SJCRH30 (cell line): ENCODE measurements at regions not wholly inside any gene's neighbourhood (a gene's known extent, or its start where the extent isn't known, plus 50 kb on each side); places are given as distances from the start of the nearest gene placed in this dataset.

Source experiments
- DNase-seq, 2 experiments: peaks; one replicate each; pipeline ENCODE4 v3.0.0-alpha.2; 2015 to 2020
- H3K27ac ChIP-seq: fragments of 250-450 bp; sonication (Bioruptor Pico); 2 replicates; pipeline ENCODE4 v1.5.1; 2020; ENCODE audit warnings: mild to moderate bottlenecking, moderate library complexity
- H3K27me3 ChIP-seq: fragments of 250-450 bp; sonication (Bioruptor Pico); 2 replicates; pipeline ENCODE4 v1.5.1; 2020; ENCODE audit warnings: mild to moderate bottlenecking, moderate library complexity
- H3K36me3 ChIP-seq: fragments of 250-450 bp; sonication (Bioruptor Pico); 2 replicates; pipeline ENCODE4 v1.5.1; 2020; ENCODE audit warnings: mild to moderate bottlenecking, moderate library complexity
- H3K4me1 ChIP-seq: fragments of 250-450 bp; sonication (Bioruptor Pico); 2 replicates; pipeline ENCODE4 v1.5.1; 2020; ENCODE audit warnings: mild to moderate bottlenecking, moderate library complexity
- H3K4me3 ChIP-seq: fragments of 250-450 bp; sonication (Bioruptor Pico); 2 replicates; pipeline ENCODE4 v1.5.1; 2020; ENCODE audit warnings: mild to moderate bottlenecking, moderate library complexity
- H3K9me3 ChIP-seq: fragments of 250-450 bp; sonication (Bioruptor Pico); replicated peaks from 2 replicates; pipeline ENCODE4 v1.5.1; 2020; ENCODE audit warnings: mild to moderate bottlenecking, moderate library complexity

DNA sequence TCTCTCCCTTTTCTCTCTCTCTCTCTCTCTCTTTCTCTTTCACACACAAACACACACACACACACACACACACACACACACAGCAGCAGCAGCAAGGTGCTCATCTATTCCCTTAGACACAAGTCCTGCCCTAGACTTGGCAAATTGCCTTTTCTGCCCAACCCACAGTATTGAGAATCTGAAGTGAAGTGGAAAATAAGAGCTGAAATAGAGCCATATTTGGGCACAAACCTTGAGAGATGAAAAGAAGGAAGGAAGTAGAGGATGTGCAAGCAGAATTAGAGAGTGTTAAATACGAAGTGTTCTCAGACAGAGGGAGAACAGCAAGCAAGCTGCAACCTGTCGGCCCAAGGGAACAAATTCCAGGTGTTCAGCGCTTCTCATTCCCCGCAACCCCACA lies 557.5 kb upstream of the NOX3 start:
- Histone ChIP-seq H3K36me3 (no peaks in the 10 kb centered on the region), H3K4me1 (no peaks in the 10 kb centered on the region), H3K27ac (no peak overlapping the region), H3K9me3 (no peaks in the 10 kb centered on the region), H3K4me3 (no peak overlapping the region), H3K27me3 (no peaks in the 10 kb centered on the region)
- DNase-seq = no peak

DNA sequence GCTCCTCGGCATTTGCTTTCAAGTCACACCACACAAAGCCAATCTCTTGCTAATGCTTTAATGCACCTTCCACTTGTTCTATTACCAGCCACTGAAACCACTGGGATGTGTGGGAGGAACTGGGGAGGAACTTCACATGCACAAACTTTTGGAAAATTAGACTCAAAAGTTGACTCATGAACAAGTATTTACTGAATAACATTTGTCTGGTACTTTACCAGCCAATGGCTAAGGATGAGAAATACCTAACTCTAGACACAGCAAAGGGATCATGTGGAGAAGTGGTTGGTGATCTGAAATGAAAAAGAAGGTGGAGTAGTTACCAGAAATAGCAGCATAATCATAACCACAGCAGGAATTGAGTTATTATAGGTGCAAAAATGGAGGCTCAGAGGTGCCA lies 554.0 kb upstream of the NOX3 start:
- H3K27ac ChIP-seq = no peak overlapping the region
- no peaks in the 10 kb centered on the region for H3K9me3 ChIP-seq
- H3K4me3 ChIP-seq = no peak overlapping the region
- no peak for DNase-seq
- H3K27me3 ChIP-seq = no peaks in the 10 kb centered on the region
- no peaks in the 10 kb centered on the region for H3K4me1 ChIP-seq
- H3K36me3 ChIP-seq = no peaks in the 10 kb centered on the region

DNA sequence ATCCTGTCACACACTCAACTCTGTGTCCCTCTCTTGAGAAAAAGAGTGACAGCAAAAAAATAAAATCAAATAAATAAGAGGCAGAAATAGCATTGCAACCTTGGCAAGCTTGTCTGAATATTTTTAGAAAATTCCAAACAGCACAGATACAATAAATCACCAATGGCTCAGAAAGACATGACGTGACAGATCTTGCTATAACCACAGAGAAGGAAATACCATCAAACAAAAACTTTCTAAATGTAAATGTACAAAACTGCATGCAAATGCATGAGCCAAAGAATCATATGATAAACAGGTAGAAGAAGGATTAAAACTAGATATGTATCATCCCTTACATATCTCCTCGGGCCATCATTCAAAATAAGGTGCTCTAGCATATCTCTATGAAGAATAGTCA lies 549.2 kb upstream of the NOX3 start:
- no peaks in the 10 kb centered on the region for H3K4me1 ChIP-seq
- no peak for DNase-seq
- H3K9me3 ChIP-seq = no peaks in the 10 kb centered on the region
- H3K36me3 ChIP-seq = no peaks in the 10 kb centered on the region
- H3K27me3 ChIP-seq = no peaks in the 10 kb centered on the region
- H3K4me3 ChIP-seq = no peak overlapping the region
- H3K27ac ChIP-seq = no peak overlapping the region

DNA sequence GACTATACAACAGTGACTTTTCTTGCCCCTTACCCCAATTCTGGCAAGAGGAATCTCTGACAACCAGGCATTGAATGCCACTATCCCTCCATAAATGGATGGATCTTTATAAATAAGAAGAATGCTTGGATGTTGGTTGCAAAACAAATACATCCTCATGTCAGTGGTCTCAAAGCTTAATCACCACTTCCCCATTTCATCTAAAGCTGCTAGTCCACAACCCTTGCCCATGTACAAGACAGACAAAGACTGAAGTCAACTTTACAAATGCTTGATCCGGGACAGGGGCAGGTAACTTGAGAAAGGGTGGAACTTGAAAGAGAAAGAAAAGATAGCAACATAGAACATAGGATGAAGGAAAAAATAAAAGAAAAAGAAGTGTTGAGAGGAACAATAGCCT lies 540.5 kb upstream of the NOX3 start:
- DNase-seq = no peak
- H3K27ac ChIP-seq = no peak overlapping the region
- no peak overlapping the region for H3K4me3 ChIP-seq
- H3K4me1 ChIP-seq = no peaks in the 10 kb centered on the region
- H3K36me3 ChIP-seq = no peaks in the 10 kb centered on the region
- H3K9me3 ChIP-seq = no peaks in the 10 kb centered on the region
- no peaks in the 10 kb centered on the region for H3K27me3 ChIP-seq

DNA sequence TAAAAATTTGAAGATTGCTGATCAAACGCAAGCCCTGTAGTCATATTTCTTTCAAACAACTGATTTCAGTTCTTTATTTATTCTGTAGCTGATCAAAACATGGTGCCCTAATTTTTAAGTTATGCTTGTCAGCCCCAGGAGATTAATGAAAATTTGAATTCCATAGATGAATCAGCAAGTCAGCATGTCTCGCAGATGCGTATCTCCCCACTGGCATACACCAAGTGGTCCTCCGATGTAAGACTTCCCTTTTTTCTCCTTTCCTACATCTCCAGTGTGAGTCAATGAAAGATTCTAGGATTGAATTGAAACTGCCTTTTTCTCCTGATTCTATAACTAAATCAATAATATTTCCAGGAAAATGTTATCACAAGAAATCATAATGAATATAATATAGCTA lies 539.6 kb upstream of the NOX3 start:
- Histone ChIP-seq H3K27ac (no peak overlapping the region), H3K4me1 (no peaks in the 10 kb centered on the region), H3K4me3 (no peak overlapping the region), H3K36me3 (no peaks in the 10 kb centered on the region), H3K27me3 (no peaks in the 10 kb centered on the region), H3K9me3 (no peaks in the 10 kb centered on the region)
- DNase-seq = no peak

DNA sequence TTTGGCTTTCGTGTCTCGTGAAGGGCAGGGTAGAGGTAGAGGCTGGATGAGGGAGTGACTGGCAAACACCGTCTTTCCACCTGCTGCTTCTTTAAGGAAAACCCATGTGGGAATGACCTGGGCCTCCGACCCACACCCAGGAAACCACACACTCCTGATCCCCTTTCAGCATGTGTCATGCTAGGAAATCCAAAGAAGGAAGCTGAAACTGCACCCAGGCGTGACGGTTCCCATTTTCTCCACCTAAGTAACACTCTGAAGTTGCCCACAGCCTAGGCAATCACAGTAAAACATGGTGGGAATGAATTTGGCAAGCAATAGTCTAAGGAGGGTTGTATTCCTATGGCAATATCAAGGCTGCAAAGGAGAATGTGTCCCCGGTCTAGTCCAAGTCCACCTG lies 538.4 kb upstream of the NOX3 start:
- Histone ChIP-seq H3K27ac (no peak overlapping the region), H3K9me3 (no peaks in the 10 kb centered on the region), H3K4me3 (no peak overlapping the region), H3K27me3 (no peaks in the 10 kb centered on the region), H3K4me1 (no peaks in the 10 kb centered on the region), H3K36me3 (no peaks in the 10 kb centered on the region)
- DNase-seq = no peak

DNA sequence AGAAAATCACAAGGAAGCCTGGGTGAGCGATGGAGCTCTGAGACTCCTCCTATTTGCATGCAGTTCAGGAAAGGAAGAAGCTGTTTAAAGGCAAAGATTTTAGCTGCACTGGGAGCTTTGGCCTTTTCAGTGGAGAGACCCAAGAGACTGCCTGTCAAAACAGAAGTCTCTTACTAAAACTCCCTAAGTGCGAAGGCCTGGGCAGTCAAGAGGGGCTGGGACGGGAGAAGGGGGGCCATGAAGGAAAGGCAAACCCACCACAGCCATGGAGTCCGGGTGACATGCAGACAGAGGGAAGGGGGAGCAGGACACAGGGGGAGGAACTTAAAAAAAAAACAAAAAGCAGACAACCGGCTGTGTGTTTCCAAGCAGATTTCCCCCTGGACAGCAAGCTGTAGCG lies 537.6 kb upstream of the NOX3 start:
- DNase-seq = no peak
- Histone ChIP-seq H3K4me1 (no peaks in the 10 kb centered on the region), H3K27me3 (no peaks in the 10 kb centered on the region), H3K27ac (no peak overlapping the region), H3K36me3 (no peaks in the 10 kb centered on the region), H3K4me3 (no peak overlapping the region), H3K9me3 (no peaks in the 10 kb centered on the region)

DNA sequence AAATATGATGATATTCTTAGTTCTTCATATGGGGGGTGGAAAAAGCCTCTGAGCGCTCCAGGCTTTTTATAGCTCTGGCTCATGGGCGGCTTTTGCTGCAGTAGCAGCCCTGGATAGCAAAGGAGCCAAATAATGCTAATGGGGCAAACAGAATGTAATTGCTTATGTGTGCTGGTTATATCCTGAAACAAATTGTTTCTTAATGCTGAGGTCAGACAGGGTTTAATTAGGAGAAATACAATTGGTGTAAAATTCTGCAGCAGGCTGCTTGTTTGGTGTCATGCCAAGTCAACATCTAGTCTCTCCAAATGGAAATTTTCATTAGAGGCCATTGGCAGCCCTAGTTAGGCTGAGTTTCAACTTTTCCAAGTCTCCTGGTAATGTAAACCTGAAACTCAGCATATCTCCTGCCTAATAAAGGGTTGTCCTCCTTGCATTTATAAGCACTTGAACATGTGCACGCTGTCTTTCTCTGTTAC lies 530.1 kb upstream of the NOX3 start:
- DNase-seq = no peak
- Histone ChIP-seq H3K27ac (no peak overlapping the region), H3K9me3 (no peaks in the 10 kb centered on the region), H3K4me1 (no peaks in the 10 kb centered on the region), H3K4me3 (no peak overlapping the region), H3K36me3 (no peaks in the 10 kb centered on the region), H3K27me3 (no peaks in the 10 kb centered on the region)

DNA sequence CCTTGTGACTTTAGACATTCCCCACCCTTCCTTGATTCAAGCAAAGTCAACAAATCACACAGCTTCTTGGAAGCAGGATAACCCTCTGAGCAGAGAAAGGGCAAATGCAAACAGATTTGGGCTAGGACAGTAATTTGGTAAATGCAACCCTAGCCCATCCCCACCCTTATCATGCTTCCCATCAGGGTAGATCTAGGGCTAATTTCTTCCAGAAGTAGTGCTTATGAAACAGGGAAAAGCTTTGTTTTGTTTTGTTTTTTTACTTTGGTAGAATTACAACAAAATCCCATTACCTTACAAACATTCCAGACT lies 525.1 kb upstream of the NOX3 start:
- no peaks in the 10 kb centered on the region for H3K27me3 ChIP-seq
- H3K4me1 ChIP-seq = no peaks in the 10 kb centered on the region
- H3K36me3 ChIP-seq = no peaks in the 10 kb centered on the region
- H3K9me3 ChIP-seq = no peaks in the 10 kb centered on the region
- H3K27ac ChIP-seq = no peak overlapping the region
- no peak for DNase-seq
- H3K4me3 ChIP-seq = no peak overlapping the region

DNA sequence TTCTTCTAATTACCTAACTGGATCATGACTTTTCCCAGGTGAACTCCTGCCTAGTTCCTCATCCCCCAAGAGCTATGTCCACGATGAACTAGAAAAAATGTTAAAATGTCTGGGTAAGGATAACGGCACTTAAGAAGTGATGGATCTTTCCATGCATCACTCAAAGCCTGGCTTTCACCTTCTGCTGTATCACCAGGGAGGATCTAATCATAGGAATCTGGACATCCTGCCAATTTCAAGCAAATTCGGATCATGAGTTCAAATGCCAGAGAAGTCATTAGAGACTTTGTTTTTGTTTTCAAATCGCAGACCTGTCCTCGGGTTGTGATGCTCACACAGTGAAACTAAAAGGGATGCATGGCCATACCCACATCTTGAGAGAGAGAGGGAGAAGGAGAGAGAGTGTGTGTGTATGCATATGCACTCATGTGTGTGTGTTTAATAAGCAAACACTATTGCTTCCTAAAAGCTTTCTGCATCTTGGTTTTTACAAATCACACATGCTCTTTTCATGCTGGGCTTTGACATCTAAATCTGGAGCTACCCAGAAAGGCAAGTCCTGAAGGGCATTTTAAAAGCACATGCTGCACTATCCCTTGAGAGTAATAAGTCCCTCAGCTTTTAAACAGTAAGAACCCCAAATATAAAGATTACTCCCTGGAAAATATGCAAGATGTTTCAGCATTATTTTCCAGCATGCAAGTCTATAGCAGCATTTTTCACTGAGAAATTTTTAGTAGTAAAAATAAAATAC lies 524.6 kb upstream of the NOX3 start:
- no peak overlapping the region for H3K4me3 ChIP-seq

DNA sequence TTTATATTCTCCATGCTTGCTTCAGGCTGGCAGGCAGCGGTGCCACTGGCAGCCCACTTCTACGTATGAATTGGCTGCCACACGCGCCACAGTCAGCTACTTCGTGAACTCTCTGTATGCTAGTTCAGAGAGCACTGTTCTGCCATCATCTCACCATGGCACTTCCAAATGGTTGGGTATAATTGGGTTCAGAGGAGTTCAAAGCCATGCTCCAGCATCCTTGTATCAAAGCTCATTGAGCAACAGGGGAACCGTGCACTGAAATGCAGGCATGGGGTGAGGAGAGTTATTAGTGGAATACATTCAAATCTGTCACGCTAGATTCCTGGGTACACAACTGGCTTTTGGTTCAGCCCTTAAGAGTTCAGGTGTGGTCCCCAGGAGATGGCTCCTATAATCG lies 519.9 kb upstream of the NOX3 start:
- no peaks in the 10 kb centered on the region for H3K4me1 ChIP-seq
- H3K27me3 ChIP-seq = no peaks in the 10 kb centered on the region
- DNase-seq = no peak
- no peaks in the 10 kb centered on the region for H3K36me3 ChIP-seq
- no peak overlapping the region for H3K27ac ChIP-seq
- no peak overlapping the region for H3K4me3 ChIP-seq
- H3K9me3 ChIP-seq = no peaks in the 10 kb centered on the region

More for the DNA sequence above, 524.6 kb upstream of the NOX3 start:
- H3K36me3 ChIP-seq = no peaks in the 10 kb centered on the region
- no peaks in the 10 kb centered on the region for H3K9me3 ChIP-seq
- H3K4me1 ChIP-seq = no peaks in the 10 kb centered on the region
- H3K27ac ChIP-seq = no peak overlapping the region
- H3K27me3 ChIP-seq = no peaks in the 10 kb centered on the region
- no peak for DNase-seq

DNA sequence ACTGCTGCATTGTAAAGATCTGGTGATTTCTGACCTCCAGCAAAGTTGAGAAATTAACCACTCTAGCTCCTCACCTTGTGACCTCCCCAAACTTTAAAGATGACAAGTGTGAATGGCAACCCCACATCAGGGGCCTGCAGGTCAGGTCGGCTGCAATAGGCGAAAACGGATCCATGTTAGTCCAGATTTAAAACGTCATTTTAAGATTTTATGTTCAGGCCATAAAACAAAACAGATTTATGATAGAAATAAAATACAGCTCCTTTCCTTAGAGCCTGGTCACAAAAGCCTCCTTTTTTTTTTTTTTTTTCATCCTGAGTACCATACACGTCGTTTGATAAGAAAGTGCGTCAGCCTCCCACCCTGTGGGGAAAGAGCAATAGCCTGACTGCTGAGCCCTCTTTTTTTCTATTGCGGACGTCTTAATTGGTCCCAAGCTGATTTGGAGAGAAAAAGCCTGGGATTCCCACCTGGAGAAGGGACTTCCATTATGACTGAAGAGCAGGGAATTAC lies 519.2 kb upstream of the NOX3 start:
- Histone ChIP-seq H3K36me3 (no peaks in the 10 kb centered on the region), H3K4me1 (no peaks in the 10 kb centered on the region), H3K27ac (no peak overlapping the region), H3K9me3 (no peaks in the 10 kb centered on the region), H3K4me3 (no peak overlapping the region), H3K27me3 (no peaks in the 10 kb centered on the region)
- no peak for DNase-seq

DNA sequence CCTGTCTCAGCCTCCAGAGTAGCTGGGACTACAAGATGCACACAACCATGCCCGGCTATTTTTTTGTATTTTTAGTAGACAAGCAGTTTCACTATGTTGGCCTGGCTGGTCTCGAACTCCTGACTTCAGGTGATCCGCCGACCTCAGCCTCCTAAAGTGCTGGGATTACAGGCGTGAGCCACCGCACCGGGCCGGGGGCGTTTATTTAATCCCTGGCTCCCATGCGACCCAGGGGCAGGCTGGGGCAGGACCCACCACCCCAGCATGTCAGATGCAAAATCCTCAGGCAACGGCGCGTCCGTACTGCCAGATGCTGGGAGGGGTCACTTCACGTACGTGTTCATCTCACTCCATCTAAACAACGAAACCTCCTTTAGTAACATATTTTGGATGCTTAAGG lies 518.7 kb upstream of the NOX3 start:
- DNase-seq = no peak
- no peak overlapping the region for H3K27ac ChIP-seq
- H3K4me3 ChIP-seq = no peak overlapping the region
- H3K36me3 ChIP-seq = no peaks in the 10 kb centered on the region
- H3K4me1 ChIP-seq = no peaks in the 10 kb centered on the region
- no peaks in the 10 kb centered on the region for H3K27me3 ChIP-seq
- H3K9me3 ChIP-seq = no peaks in the 10 kb centered on the region

DNA sequence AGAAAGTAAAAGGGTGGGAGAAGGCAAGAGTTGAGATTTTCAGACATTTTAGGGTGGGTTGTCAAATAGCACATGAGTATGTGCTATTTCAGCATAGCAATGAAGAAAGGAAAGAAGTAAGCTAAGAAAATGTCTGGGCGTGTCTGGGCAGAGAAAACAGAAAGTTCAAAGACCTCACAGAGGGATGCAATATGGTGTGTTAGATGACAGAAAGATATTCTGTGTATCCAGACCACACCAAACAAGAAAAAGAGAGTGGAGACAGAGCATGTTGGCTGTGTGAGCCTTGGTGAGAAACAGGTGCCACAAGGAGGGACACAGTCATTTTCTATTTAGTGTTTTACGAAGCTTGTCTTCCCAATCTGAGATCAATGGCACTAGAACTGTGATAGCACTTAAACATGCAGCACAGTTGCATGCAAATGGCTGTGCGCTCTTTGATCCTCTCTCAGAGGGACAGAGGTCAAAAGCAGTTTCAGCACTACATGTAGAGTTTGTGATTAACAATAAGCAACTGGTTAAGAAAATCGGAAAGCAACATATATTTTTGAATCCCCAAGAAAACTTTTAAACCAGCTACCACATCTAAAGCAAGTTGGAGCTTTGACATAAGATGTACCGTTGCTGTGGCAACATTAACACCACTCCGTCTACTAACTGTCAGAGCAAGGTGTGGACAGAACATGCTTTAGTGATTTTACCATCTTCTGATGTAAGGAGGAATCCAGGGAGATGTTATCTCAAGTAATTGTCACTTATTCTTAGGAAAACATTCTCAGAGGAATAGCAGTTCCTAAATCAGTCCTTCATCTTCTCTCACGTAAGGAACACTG lies 515.5 kb upstream of the NOX3 start:
- Histone ChIP-seq H3K36me3 (no peaks in the 10 kb centered on the region), H3K9me3 (no peaks in the 10 kb centered on the region), H3K4me1 (no peaks in the 10 kb centered on the region), H3K27ac (no peak overlapping the region), H3K4me3 (no peak overlapping the region), H3K27me3 (no peaks in the 10 kb centered on the region)
- no peak for DNase-seq

DNA sequence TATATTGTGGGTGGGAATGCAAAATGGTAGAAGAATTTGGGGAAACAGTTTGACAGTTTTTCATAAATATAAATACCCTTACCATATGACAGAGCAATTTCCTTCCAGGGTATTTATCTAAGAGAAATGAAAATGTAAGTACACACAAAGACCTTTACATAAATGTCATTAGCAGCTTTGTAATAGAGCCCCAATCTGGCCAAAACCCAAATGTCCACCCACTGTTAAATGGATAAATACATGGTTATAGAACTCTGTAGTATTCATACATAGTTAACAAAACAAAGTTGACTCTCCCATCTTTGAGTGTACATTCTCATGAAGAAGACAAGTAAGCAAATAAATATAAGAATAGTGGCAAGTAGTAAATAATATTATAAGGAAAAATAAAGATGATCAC lies 514.8 kb upstream of the NOX3 start:
- Histone ChIP-seq H3K36me3 (no peaks in the 10 kb centered on the region), H3K27ac (no peak overlapping the region), H3K4me1 (no peaks in the 10 kb centered on the region), H3K27me3 (no peaks in the 10 kb centered on the region), H3K9me3 (no peaks in the 10 kb centered on the region), H3K4me3 (no peak overlapping the region)
- no peak for DNase-seq

DNA sequence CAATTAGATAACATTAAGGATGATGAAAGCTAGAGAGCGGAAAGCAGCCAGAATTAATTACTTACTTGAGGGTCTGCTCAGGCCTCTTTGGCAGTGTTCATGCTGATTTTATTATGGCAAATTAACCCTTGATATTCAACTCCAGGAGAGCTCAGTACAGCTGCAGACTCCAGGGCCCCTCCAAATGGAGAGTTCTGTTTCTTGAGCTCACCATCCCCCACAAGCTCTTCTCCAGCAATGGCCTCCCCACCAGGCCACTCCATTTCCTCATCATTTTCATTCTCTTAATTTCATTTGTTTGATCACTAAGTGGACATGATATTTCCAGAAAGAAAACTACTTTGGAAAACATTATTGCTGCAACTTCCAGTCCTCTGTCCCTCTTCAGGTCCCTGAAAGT lies 513.3 kb upstream of the NOX3 start:
- Histone ChIP-seq H3K27me3 (no peaks in the 10 kb centered on the region), H3K4me1 (no peaks in the 10 kb centered on the region), H3K9me3 (no peaks in the 10 kb centered on the region), H3K4me3 (no peak overlapping the region), H3K36me3 (no peaks in the 10 kb centered on the region), H3K27ac (no peak overlapping the region)
- DNase-seq = no peak
